ENCODE measurements at regions not wholly inside any gene's neighbourhood (a gene's known extent, or its start where the extent isn't known, plus 50 kb on each side); places are given as distances from the start of the nearest gene placed in this dataset.

GRCh38 chrX:10103023-10103422, 53.8 kb upstream of the CLCN4 start:
- Histone ChIP-seq H3K9ac (ENCODE audit: low read length) (no peak overlapping the region), H3K27me3 (ENCODE audit: control insufficient read depth in 1 of 2, insufficient read depth in 2 of 2, low read length in 2 of 2) (no peaks in the 10 kb centered on the region), H3K36me3 (ENCODE audit: insufficient read depth, low read length) (peaks cover 13% of the 10 kb centered on the region), H3K9me3 (ENCODE audit: low read length) (no peaks in the 10 kb centered on the region), H3K4me1 (ENCODE audit: insufficient read depth, low read length) (peaks cover 37% of the 10 kb centered on the region), H3K4me3 (ENCODE audit: low read depth in 1 of 2, low read length in 2 of 2) (no peak overlapping the region), H3K27ac (ENCODE audit: low read depth, low read length) (no peak overlapping the region)

DNA sequence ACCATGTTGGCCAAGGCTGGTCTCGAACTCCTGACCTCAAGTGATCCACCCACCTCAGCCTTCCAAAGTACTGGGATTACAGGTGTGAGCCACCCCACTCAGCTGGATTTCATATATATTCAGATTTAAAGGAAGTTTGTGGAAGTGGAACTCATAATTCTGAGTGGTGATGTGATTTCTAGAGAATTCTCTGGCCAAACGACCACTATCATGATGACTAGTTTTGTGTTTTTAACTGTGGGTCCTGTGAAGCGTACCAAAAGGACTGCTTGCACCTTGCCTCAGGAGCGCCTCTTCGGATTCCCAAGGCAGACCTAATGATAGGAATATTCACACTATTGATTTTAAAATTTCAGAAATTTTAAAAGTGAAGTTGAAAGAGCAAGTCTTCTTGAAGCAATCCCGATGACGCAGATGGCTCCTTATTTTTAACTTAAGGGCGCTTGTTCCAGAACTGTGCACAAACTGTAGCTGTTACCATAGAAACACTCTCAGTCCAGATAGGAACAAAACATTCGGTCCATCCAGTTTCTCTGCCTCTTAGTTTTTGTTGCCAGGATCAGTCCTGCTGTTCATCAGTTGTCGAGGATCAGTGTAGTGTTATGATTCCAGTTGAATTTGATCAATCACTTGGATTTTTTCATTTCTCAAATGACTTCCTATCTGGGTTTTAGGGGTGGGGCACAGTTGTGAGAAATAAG, 51.7 kb upstream of the CLCN4 start:
- peaks cover 32% of the 10 kb centered on the region for H3K4me1 ChIP-seq (ENCODE audit: insufficient read depth, low read length)
- H3K27ac ChIP-seq (ENCODE audit: low read depth, low read length): peak overlapping the region; percentile 55

DNA sequence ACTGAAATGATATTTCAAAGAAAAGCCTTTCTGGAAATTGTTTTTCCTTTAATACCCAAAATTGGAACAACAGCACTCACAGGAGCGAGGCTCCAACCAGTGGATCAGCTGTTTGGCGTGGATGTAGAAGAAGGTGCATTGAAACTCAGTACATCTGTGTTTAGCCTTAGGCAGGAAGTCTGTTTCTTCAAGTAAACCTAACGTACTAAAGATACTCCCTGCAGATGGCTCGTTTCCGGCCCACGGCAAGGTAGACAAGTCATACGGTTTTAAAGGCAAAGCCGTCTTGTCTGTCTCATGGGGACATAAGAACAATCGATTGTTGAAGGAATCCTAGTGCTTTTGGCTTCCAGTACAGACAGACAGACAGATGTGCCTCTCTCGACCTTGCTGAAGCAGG, 50.0 kb upstream of the CLCN4 start:
- no peak overlapping the region for H3K27ac ChIP-seq (ENCODE audit: low read depth, low read length)
- no peaks in the 10 kb centered on the region for H3K36me3 ChIP-seq (ENCODE audit: insufficient read depth, low read length)
- H3K9me3 ChIP-seq (ENCODE audit: low read length): no peaks in the 10 kb centered on the region
- no peak overlapping the region for H3K9ac ChIP-seq (ENCODE audit: low read length)
- H3K4me3 ChIP-seq (ENCODE audit: low read depth in 1 of 2, low read length in 2 of 2): no peak overlapping the region
- no peaks in the 10 kb centered on the region for H3K27me3 ChIP-seq (ENCODE audit: control insufficient read depth in 1 of 2, insufficient read depth in 2 of 2, low read length in 2 of 2)
- peaks cover 42% of the 10 kb centered on the region for H3K4me1 ChIP-seq (ENCODE audit: insufficient read depth, low read length)

More for the DNA sequence above, 51.7 kb upstream of the CLCN4 start:
- Histone ChIP-seq H3K36me3 (ENCODE audit: insufficient read depth, low read length) (peaks cover 13% of the 10 kb centered on the region), H3K9me3 (ENCODE audit: low read length) (no peaks in the 10 kb centered on the region), H3K4me3 (ENCODE audit: low read depth in 1 of 2, low read length in 2 of 2) (no peak overlapping the region), H3K9ac (ENCODE audit: low read length) (no peak overlapping the region), H3K27me3 (ENCODE audit: control insufficient read depth in 1 of 2, insufficient read depth in 2 of 2, low read length in 2 of 2) (no peaks in the 10 kb centered on the region)
